Endothelial cell of hepatic sinusoid (primary cell): ENCODE measurements at regions not wholly inside any gene's neighbourhood (a gene's known extent, or its start where the extent isn't known, plus 50 kb on each side); places are given as distances from the start of the nearest gene placed in this dataset.

ENCODE experiments used
- in situ Hi-C: cut with HindIII; loops from 2 replicates; pipeline ENCODE4 v1.10.0; 2017; ENCODE audit warnings: low sequenced_read_pairs

- in situ Hi-C loops = loop anchor here (5.0 kb wide), 1 partner anchor 58 kb away; no protein-coding TSS in a partner anchor
Observed at GRCh38 chr11:109789901-109790300, 303.3 kb upstream of the ZC3H12C start.

- in situ Hi-C loops = loop anchor here (5.0 kb wide), 1 partner anchor 59 kb away; no protein-coding TSS in a partner anchor
Observed at GRCh38 chr11:109791337-109791736, 301.9 kb upstream of the ZC3H12C start.

- in situ Hi-C loops = loop anchor here (5.0 kb wide), 1 partner anchor 62 kb away; no protein-coding TSS in a partner anchor
Observed at GRCh38 chr11:109794501-109794900, 298.7 kb upstream of the ZC3H12C start.

GRCh38 chr11:109795234-109795633 lies 298.0 kb upstream of the ZC3H12C start:
- in situ Hi-C loops = no loop called here

GRCh38 chr11:109796253-109796652 lies 296.9 kb upstream of the ZC3H12C start:
- in situ Hi-C loops = no loop called here

GRCh38 chr11:109798521-109798920 lies 294.7 kb upstream of the ZC3H12C start:
- in situ Hi-C loops = no loop called here

- in situ Hi-C loops = no loop called here
Observed at GRCh38 chr11:109799604-109800003, 293.6 kb upstream of the ZC3H12C start.

GRCh38 chr11:109804911-109805310 lies 288.3 kb upstream of the ZC3H12C start:
- in situ Hi-C loops = no loop called here

- in situ Hi-C loops = no loop called here
Observed at GRCh38 chr11:109806205-109806604, 287.0 kb upstream of the ZC3H12C start.

- in situ Hi-C loops = no loop called here
Observed at GRCh38 chr11:109808569-109808968, 284.6 kb upstream of the ZC3H12C start.

- in situ Hi-C loops = loop anchor here (5.0 kb wide), 1 partner anchor 32 kb away; no protein-coding TSS in a partner anchor
Observed at GRCh38 chr11:109814824-109815223, 278.4 kb upstream of the ZC3H12C start.

GRCh38 chr11:109815500-109816150 lies 277.6 kb upstream of the ZC3H12C start:
- in situ Hi-C loops = no loop called here

GRCh38 chr11:109818290-109818689 lies 274.9 kb upstream of the ZC3H12C start:
- in situ Hi-C loops = no loop called here

- in situ Hi-C loops = no loop called here
Observed at GRCh38 chr11:109819410-109819809, 273.8 kb upstream of the ZC3H12C start.

GRCh38 chr11:109821511-109821910 lies 271.7 kb upstream of the ZC3H12C start:
- in situ Hi-C loops = no loop called here

- in situ Hi-C loops = no loop called here
Observed at GRCh38 chr11:109822436-109823102, 270.6 kb upstream of the ZC3H12C start.

- in situ Hi-C loops = no loop called here
Observed at GRCh38 chr11:109828387-109828786, 264.8 kb upstream of the ZC3H12C start.

GRCh38 chr11:109838026-109838425 lies 255.2 kb upstream of the ZC3H12C start:
- in situ Hi-C loops = no loop called here

GRCh38 chr11:109845437-109845836 lies 247.8 kb upstream of the ZC3H12C start:
- in situ Hi-C loops = loop anchor here (5.0 kb wide), 2 partner anchors 33 to 97 kb away; no protein-coding TSS in a partner anchor

GRCh38 chr11:109847621-109848020 lies 245.6 kb upstream of the ZC3H12C start:
- in situ Hi-C loops = loop anchor here (5.0 kb wide), 2 partner anchors 35 to 95 kb away; no protein-coding TSS in a partner anchor

- in situ Hi-C loops = loop anchor here (5.0 kb wide), 2 partner anchors 37 to 93 kb away; no protein-coding TSS in a partner anchor
Observed at GRCh38 chr11:109849051-109849450, 244.1 kb upstream of the ZC3H12C start.

GRCh38 chr11:109849946-109850345 lies 243.2 kb upstream of the ZC3H12C start:
- in situ Hi-C loops = loop anchor here (5.0 kb wide), 2 partner anchors 38 to 92 kb away; no protein-coding TSS in a partner anchor
